ENCODE measurements at regions not wholly inside any gene's neighbourhood (a gene's known extent, or its start where the extent isn't known, plus 50 kb on each side); places are given as distances from the start of the nearest gene placed in this dataset.

DNA sequence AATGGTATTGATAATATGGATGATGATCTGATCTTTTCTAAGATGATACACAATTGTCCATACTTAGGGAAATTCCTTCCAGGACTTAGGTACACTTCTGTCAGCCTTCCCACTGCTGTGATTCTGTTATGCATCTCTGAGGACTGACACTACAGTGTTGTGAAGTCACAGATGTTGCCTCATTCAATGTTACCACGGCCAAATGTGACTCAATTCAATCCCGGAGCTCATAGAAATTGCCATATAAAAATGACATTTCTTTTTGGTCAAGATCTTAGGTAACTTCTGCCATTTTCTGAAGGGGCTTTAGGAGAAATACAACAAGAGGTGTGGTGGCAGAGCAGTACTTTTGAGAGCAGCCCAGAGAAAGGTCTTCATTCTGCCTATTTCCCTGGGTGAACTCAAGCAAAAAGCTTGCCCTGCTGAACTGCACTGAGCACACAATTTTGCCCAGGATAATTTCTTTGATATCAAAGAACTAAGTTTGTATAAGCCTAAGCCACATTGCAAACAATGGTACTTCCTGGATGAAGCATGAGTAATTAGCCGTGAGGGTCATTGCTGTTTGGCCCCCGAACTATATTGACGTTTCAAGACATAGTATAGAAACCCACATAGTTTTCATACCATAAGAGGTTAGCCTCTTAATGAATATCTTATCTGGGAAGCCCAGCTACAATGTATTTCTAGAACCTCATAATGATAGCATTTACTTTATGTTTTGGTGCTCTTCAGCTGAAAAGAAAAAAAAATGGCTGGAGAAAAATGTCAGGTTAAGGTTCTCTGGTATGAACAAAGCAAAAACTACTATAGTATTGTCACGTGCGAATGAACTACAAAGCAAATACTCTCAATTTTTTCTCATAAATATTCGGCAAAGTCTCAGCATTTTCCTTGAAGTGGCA lies 437.4 kb downstream of the MEIS1 start:
- ChIA-PET POLR2A (no interaction called here), CTCF (no interaction called here)
- Histone ChIP-seq H3K9me3 (ENCODE audit: control insufficient read depth, insufficient read depth, low read depth, low read length) (no peaks in the 10 kb centered on the region), H3K36me3 (ENCODE audit: control insufficient read depth, insufficient read depth, low read length) (no peaks in the 10 kb centered on the region), H3K27ac (ENCODE audit: low read length) (no peak overlapping the region), H3K27me3 (ENCODE audit: control insufficient read depth, insufficient read depth, low read length) (no peaks in the 10 kb centered on the region), H3K4me3 (ENCODE audit: low read depth in 2 of 2, low read length in 2 of 2) (no peak overlapping the region), H3K4me1 (ENCODE audit: control insufficient read depth, insufficient read depth, low read length) (no peaks in the 10 kb centered on the region)
- TF ChIP-seq POLR2AphosphoS5 (IDR thresholded peaks at IDR 0.05; ENCODE audit: low read depth, low read length) (no peak), TCF7L2 (IDR thresholded peaks at IDR 0.05; ENCODE audit: low read depth, low read length) (no peak), SIN3A (IDR thresholded peaks at IDR 0.05; ENCODE audit: borderline replicate concordance, insufficient read depth, low read depth, low read length) (no peak)
- TF ChIP-seq, protein P1, sequence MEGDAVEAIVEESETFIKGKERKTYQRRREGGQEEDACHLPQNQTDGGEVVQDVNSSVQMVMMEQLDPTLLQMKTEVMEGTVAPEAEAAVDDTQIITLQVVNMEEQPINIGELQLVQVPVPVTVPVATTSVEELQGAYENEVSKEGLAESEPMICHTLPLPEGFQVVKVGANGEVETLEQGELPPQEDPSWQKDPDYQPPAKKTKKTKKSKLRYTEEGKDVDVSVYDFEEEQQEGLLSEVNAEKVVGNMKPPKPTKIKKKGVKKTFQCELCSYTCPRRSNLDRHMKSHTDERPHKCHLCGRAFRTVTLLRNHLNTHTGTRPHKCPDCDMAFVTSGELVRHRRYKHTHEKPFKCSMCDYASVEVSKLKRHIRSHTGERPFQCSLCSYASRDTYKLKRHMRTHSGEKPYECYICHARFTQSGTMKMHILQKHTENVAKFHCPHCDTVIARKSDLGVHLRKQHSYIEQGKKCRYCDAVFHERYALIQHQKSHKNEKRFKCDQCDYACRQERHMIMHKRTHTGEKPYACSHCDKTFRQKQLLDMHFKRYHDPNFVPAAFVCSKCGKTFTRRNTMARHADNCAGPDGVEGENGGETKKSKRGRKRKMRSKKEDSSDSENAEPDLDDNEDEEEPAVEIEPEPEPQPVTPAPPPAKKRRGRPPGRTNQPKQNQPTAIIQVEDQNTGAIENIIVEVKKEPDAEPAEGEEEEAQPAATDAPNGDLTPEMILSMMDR (IDR thresholded peaks at IDR 0.05): no peak
- TF ChIP-seq, protein P2, sequence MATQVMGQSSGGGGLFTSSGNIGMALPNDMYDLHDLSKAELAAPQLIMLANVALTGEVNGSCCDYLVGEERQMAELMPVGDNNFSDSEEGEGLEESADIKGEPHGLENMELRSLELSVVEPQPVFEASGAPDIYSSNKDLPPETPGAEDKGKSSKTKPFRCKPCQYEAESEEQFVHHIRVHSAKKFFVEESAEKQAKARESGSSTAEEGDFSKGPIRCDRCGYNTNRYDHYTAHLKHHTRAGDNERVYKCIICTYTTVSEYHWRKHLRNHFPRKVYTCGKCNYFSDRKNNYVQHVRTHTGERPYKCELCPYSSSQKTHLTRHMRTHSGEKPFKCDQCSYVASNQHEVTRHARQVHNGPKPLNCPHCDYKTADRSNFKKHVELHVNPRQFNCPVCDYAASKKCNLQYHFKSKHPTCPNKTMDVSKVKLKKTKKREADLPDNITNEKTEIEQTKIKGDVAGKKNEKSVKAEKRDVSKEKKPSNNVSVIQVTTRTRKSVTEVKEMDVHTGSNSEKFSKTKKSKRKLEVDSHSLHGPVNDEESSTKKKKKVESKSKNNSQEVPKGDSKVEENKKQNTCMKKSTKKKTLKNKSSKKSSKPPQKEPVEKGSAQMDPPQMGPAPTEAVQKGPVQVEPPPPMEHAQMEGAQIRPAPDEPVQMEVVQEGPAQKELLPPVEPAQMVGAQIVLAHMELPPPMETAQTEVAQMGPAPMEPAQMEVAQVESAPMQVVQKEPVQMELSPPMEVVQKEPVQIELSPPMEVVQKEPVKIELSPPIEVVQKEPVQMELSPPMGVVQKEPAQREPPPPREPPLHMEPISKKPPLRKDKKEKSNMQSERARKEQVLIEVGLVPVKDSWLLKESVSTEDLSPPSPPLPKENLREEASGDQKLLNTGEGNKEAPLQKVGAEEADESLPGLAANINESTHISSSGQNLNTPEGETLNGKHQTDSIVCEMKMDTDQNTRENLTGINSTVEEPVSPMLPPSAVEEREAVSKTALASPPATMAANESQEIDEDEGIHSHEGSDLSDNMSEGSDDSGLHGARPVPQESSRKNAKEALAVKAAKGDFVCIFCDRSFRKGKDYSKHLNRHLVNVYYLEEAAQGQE (IDR thresholded peaks at IDR 0.05; ENCODE audit: insufficient read depth in 1 of 2, low read depth in 2 of 2, low read length in 1 of 2): no peak
- DNase-seq (ENCODE audit: low read depth, low spot score): no peak
- in situ Hi-C loops (cut with HindIII; ENCODE audit: low pct_unique_long_range_greater_than_20kb, low sequenced_read_pairs) (no loop called here), intact Hi-C loops (cut with micrococcal nuclease; ENCODE audit: unreplicated experiment) (no loop called here)
- no TSS peak for BruUV-seq (replicated peaks)
- no peak for ATAC-seq

DNA sequence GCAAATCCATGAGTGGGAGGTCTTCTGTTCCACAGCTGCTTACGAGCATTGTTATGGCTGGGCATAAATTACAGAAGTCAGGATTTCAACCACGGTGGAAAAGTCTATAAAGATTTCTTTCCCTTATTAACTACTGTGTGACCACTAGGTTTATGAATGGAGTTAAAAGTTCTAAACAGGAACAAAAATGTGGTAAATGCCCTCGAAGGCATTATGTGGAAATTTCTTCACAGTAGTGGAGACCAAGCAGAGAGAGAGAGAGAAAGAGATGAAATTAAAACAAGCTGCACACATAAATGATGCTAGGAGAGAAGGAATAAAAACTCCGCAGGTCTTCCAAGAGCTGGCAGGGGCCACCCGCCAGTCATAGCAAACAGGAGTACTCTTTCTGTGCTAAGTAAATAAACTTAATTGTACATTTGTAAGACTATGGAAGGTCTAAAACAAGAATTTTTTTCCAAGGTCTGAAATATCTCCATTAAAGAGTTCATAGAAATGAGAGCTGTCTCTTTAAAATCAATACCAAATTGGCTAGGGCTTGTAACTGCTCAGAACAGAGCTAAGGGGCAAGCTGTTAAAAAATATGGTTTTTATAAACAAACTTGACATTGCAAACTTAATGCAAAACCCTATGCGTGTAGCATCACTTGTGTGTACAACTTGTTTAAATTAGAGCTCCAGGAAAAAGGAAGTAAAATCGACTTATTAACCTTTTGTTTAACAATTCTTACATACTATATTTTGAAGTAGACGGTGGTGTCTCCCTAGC lies 438.2 kb downstream of the MEIS1 start:
- H3K4me3 ChIP-seq (ENCODE audit: low read depth in 2 of 2, low read length in 2 of 2): no peak overlapping the region
- POLR2A ChIA-PET: no interaction called here
- no peaks in the 10 kb centered on the region for H3K9me3 ChIP-seq (ENCODE audit: control insufficient read depth, insufficient read depth, low read depth, low read length)
- in situ Hi-C loops (cut with HindIII; ENCODE audit: low pct_unique_long_range_greater_than_20kb, low sequenced_read_pairs): no loop called here
- no TSS peak for BruUV-seq (replicated peaks)
- CTCF ChIA-PET: no interaction called here
- H3K27me3 ChIP-seq (ENCODE audit: control insufficient read depth, insufficient read depth, low read length): no peaks in the 10 kb centered on the region
- H3K27ac ChIP-seq (ENCODE audit: low read length): no peak overlapping the region
- DNase-seq (ENCODE audit: low read depth, low spot score) (no peak), ATAC-seq (no peak)
- H3K4me1 ChIP-seq (ENCODE audit: control insufficient read depth, insufficient read depth, low read length): no peaks in the 10 kb centered on the region
- TF ChIP-seq, protein P1 (IDR thresholded peaks at IDR 0.05): no peak
- no peak for TF ChIP-seq TCF7L2 (IDR thresholded peaks at IDR 0.05; ENCODE audit: low read depth, low read length)
- no peak for TF ChIP-seq POLR2AphosphoS5 (IDR thresholded peaks at IDR 0.05; ENCODE audit: low read depth, low read length)
- no peak for TF ChIP-seq SIN3A (IDR thresholded peaks at IDR 0.05; ENCODE audit: borderline replicate concordance, insufficient read depth, low read depth, low read length)
- TF ChIP-seq, protein P2 (IDR thresholded peaks at IDR 0.05; ENCODE audit: insufficient read depth in 1 of 2, low read depth in 2 of 2, low read length in 1 of 2): no peak
- H3K36me3 ChIP-seq (ENCODE audit: control insufficient read depth, insufficient read depth, low read length): no peaks in the 10 kb centered on the region
- intact Hi-C loops (cut with micrococcal nuclease; ENCODE audit: unreplicated experiment): no loop called here
